HG03103 (cell line): ENCODE measurements at regions not wholly inside any gene's neighbourhood (a gene's known extent, or its start where the extent isn't known, plus 50 kb on each side); places are given as distances from the start of the nearest gene placed in this dataset.

ENCODE experiments used
- ATAC-seq: cut with Tn5 transposase; IDR thresholded peaks from one replicate; pipeline ENCODE4 v1.9.1; 2021; ENCODE audit warnings: low read depth; ENCODE audit not compliant: unreplicated experiment

DNA sequence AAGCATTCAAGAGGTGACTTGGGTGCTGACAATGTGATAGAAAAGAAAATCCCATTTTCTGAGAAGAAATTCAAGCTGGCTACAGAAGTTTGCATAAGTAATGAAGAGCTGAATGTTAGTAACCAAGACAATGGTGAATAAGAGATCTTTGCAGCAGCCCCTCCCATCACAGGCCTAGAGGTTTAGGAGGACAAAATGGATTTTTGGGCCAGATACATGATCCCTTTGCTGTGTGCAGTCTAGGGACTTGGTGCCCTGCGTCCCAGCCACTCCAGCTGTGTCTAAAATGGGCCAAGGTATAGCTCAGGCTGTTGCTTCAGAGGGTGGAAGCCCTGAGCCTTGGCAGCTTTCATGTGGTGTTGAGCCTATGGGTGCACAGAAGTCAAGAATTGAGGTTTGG is 107.0 kb upstream of the EPHA5 start:
- no peak for ATAC-seq

DNA sequence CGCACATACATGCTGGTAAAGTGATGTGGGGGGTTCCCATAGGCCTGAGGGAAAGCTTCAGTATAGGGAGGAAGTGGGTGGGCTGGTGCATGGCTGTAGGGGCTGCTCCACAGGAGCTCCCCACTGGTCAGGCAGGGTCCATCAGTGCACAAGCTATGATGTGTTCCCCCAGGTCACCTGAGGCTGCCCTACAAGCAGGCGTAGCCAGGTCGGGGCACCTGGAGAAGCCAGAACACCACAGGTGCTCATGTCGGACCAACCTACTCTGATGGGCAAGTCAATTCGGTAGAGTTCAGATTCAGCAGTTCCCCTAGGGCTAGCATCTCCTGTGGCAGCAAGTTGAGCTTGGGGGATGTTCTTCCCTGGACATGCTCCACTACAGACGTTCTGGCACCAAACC is 103.3 kb upstream of the EPHA5 start:
- no peak for ATAC-seq

DNA sequence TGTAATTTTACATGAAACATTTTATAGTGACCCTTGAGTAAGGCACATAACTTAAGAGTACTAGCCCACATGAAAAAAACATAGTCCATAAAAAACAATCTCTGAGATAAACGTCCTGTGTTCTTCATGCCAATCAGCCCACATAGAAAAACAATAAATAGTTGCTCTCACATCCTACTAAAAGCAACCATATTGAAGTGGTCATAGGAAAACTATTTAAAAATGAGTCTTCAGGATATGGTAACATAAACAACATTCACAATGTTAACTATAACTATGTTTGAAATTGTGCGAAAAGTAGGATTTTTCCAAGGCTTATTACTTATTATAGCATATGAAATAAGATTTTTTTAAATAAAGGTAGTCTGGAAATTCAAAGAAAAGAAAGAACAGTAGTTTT is 77.1 kb upstream of the EPHA5 start:
- no peak for ATAC-seq

DNA sequence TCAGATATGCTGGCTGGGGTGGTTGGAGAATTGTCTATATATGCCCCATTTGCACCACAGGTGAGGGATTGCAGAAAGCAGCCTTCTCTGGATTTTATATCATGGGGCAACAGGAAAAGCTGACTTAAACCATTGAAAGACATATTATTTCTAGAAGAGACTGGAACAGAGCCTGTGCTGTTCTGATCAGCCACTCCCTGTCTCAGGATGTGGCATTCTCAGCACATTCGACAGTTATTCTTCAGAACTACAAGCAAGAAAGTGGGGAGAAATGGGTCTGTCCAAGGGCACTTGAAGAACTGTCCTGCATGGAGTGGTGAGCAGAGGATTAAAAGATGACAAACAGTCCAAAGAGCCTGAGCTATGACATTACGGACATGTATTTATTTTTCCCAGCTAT is 67.8 kb upstream of the EPHA5 start:
- ATAC-seq, result no peak

DNA sequence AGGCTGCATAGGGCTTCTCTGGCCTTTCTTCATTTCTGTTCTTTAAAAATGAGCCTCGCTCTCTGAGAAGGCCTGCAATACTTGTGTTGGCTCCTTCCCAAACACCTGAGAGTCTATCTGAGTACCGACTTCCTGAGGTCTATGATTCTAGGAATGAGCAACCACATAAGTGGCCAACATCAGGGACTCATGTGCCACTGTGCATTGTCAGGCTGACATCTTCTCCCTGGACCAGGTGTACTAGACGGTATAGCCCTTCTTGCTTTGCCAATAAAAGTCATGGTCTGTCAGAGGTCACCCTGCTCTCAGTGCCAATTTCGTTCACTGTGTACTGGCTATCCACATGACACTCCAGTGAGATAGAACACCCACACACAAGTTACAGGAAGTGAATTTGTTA is 67.4 kb upstream of the EPHA5 start:
- no peak for ATAC-seq

DNA sequence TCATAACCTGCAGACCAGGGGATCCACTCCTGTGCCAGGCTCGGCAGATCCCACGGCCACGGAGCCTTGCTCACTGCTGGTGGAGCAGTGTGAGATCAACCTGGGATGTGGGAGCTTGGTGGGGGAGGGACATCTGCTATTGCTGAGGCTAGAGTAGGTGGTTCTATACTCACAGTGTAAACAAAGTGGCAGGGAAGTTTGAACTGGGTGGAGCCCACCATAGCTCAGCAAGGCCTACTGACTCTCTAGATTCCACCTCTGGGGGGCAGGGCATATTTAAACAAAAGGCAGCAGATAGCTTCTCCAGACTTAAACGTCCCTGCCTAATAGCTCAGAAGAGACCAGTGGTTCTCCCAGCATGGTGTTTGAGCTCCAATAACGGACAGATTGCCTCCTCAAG is 54.7 kb upstream of the EPHA5 start:
- no peak for ATAC-seq
